Fibroblast of skin of abdomen (primary cell): ENCODE measurements at regions not wholly inside any gene's neighbourhood (a gene's known extent, or its start where the extent isn't known, plus 50 kb on each side); places are given as distances from the start of the nearest gene placed in this dataset.

ENCODE experiments used
- DNase-seq: peaks from one replicate; pipeline ENCODE4 v3.0.0-alpha.2; 2013

DNA sequence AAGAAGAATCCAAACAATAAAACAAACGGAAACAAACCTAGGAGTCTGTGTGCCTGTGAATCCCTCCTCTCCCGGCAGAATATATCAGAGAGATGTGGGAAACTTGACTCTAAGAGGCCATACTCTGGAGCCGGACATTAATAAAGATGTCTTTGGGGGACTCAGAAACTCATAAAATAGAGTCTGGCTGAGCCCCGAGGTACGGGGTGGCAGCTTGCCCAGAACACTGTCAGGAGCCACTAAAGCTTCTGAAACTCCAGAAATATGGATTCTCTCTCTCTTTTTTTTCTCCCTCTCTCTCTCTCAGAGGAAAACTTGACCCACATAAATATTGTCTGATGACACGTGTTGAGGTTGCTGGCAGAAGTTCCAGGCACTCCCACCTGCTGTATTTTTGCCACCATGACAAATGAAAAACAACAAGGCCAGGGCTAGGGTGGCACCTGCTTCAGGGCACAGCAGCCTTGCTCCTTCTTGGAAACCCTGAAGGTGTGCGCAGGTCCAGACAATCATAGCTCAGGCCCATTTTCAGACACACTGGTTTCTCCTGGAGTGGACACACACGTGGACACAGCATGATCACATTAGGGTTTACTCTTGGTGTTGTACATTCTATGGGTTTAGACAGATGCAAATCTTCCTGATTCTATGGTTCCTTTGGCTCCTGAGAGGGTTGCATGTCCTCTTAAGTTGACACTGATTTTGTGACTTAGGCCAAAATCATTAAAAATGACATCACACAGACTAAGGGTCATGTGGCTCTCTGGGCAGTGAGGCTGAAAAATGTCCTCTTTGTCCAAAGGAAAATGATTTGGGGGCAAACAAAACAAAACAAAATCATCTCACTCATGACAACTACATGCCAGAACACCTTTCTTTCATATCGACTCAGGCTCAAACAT is 282.6 kb upstream of the IRX3 start:
- peak; percentile 8 for DNase-seq

- DNase-seq = no peak
Measured at GRCh38 chr16:54564841-54565240, 278.3 kb upstream of the IRX3 start.

GRCh38 chr16:54554581-54554980 is 268.0 kb upstream of the IRX3 start:
- DNase-seq = no peak

- no peak for DNase-seq
Measured at GRCh38 chr16:54548281-54548680, 261.7 kb upstream of the IRX3 start.

GRCh38 chr16:54547052-54547451 is 260.5 kb upstream of the IRX3 start:
- DNase-seq = no peak

DNA sequence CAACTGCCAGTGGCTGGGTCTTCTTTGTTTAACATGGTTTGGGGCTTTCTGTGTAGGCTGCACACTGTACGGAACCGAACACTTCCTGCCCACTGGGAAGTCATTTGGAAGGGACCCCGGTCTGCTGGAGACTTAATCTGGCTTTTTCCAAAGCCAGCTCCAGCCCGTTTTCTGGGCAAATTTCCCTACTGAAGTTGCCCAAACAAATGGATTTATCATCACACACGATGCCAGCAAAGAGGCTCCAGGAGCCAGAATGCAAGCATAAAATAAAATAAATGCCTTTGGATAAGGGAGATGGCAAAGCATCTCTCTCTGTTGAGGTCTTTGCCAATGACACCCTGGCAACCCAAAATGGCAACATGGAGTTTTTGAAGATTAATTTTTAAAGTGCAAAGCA is 259.9 kb upstream of the IRX3 start:
- no peak for DNase-seq

- no peak for DNase-seq
Measured at GRCh38 chr16:54545854-54546511, 259.4 kb upstream of the IRX3 start.

DNA sequence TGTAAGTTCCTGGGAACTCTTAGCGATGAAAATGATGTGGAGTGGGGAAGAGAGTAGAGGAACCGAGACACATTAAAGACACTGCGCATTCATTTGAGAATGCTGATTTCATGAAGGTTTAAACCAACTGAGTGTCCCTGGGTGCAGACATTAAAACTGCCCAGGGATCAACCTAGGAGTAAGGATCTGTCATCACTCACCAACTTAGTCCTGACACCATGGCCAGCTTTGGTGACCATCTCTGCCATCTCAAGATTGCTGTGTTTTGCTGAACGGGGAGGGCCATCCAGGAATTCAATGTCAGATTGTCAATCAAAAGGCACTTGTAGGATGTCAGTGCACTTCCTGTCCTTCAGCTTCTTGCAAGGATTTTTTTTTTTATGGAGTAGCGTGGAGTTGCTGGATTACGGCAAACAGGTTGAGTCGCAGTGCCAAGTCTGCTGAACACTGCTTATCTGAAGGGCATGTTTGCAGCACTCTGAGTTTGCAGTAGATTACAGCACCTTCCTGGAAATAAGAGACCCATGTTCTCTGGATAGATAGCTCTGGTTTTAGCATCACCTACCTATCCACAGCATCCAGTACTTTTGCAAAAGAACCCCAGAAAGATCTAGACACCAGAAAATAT is 258.1 kb upstream of the IRX3 start:
- DNase-seq = no peak

GRCh38 chr16:54542805-54543505 is 256.4 kb upstream of the IRX3 start:
- DNase-seq = no peak

- no peak for DNase-seq
Measured at GRCh38 chr16:54540525-54541180, 254.1 kb upstream of the IRX3 start.

DNA sequence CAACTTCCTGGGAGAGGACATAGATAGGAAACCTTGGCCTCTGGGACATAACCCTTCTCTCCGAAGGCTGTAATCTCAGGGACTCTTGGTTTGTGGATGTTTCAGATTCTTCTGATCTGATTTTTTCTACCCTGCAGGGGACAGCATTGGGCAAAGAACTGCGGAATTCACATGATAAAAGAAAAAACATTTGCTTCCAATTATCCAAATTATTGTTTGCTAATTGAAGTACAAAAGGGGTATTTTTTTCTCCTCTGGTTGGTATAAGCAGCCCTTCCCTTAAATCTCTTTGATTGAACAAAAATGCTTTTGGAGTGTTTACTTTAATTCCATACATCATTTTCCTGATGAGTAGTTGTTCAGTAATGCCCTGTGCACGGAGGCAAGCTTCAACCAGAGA is 251.7 kb upstream of the IRX3 start:
- DNase-seq = peak; percentile 47

GRCh38 chr16:54533856-54534490 is 247.4 kb upstream of the IRX3 start:
- DNase-seq = no peak

DNA sequence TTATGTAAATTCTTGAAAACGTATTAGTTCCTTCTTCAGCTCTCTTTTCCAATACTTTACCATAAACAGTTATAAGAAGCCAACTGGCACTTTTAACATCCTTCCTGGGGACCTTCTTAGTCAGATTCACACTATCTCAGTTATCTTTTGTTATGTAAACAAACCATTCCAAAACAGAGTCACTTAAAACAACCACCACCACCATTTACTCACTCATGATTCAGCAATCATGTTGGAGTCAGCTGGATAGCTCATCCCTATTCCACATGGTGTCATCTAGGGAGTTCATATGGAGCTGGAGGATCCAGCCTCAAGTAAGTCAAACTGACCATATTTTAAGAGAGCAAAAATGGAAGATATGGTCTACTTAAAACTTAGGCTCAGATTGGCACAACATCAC is 240.3 kb upstream of the IRX3 start:
- DNase-seq = peak; percentile 13

GRCh38 chr16:54526087-54526486 is 239.5 kb upstream of the IRX3 start:
- DNase-seq = no peak

- DNase-seq = no peak
Measured at GRCh38 chr16:54525104-54525503, 238.5 kb upstream of the IRX3 start.

- no peak for DNase-seq
Measured at GRCh38 chr16:54522584-54522983, 236.0 kb upstream of the IRX3 start.

GRCh38 chr16:54521327-54521726 is 234.7 kb upstream of the IRX3 start:
- no peak for DNase-seq

GRCh38 chr16:54519161-54519695 is 232.6 kb upstream of the IRX3 start:
- no peak for DNase-seq

DNA sequence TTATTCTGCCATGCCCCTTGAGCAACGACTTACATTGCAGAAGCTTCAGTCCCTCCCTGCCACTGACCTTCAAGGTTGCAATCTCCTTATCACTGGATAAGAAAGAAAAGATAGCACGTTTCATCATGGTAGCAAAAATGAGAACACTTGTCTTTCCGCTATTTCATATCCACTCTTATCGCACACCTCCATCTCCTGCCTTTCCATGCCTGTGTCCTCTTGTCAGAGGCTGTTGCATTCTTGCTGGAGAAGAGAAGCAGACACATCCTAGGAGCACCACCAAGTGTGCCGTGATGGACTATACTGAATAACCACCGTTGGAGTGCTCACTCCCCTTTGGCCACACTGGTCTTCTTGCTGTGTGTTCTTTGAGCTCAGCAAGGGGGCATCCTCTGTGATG is 230.6 kb upstream of the IRX3 start:
- DNase-seq = no peak

DNA sequence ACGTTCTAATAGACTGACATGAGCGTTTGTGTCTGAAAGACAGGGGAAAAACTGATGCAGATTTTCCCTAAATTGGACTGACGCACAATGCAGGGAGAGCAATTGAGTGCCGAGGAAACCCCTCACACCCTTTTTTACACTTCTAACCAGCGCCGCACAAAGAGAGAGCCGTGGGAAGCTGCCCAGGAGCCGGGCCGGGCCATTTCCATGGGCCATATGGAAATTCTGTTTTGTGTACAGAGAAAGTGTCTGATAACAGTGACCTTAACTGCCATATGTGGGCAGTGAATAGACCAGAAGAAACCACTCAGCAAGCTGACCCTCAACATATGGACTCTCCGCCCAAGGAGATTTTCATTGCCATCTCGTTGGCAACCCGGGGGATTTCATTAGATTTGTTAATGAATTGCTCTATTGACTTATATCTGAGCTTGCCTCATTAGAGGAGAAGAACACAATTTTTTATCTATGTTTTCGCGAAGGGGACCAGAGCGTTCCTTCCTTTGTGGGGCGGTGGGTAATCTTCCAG is 225.9 kb upstream of the IRX3 start:
- no peak for DNase-seq

- DNase-seq = peak; percentile 91
Measured at GRCh38 chr16:54511222-54511731, 224.7 kb upstream of the IRX3 start.
